ENCODE measurements at regions not wholly inside any gene's neighbourhood (a gene's known extent, or its start where the extent isn't known, plus 50 kb on each side); places are given as distances from the start of the nearest gene placed in this dataset.

DNA sequence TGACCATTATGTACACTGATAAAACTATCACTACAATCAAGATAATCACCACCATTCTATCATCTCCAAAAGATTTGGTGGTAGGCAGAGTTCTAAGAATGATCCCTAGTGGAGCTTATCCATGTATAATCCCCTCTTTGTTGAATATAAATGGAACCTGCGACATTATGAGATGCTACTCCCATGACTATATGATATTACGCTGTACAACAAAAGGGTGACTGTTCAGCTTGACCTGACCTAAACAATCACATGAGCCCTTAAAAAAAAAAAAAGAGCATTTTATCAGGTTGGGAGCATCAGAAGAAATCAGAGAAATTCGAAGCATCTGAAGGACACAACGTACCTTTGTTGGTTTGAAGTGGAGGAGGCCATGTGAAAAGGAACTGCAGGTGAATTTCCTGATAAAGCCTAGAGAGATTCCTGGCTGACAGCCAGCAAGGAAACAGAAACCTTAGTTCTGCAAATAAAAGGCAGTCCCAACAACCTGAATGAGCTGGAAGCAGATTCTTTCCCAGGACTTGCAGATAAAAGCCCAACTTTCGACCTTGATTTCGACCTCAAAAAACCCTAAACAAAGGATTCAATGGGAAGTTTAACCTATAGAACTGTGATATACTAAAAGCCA is 270.7 kb downstream of the ADRA2A start:
- TF ChIP-seq NANOG (IDR thresholded peaks at IDR 0.05; ENCODE audit: insufficient read depth, low read depth, low read length, poor library complexity, severe bottlenecking): no peak
- TF ChIP-seq EGR1 (IDR thresholded peaks at IDR 0.05; ENCODE audit: borderline replicate concordance, low read depth, low read length): no peak
- no peak for TF ChIP-seq CBX5 (IDR thresholded peaks at IDR 0.05; ENCODE audit: low read depth, low read length)
- TF ChIP-seq FOSL1 (IDR thresholded peaks at IDR 0.05; ENCODE audit: insufficient read depth, low read depth, low read length): no peak
- Histone ChIP-seq H3K23ac (ENCODE audit: insufficient read length) (no peak overlapping the region), H4K8ac (ENCODE audit: extremely low read depth, insufficient read depth, low read length) (no peak overlapping the region), H2BK20ac (ENCODE audit: low read length) (no peak overlapping the region), H3K79me2 (ENCODE audit: control insufficient read depth in 1 of 2, insufficient read depth in 2 of 2, low read length in 2 of 2) (no peaks in the 10 kb centered on the region), H3K18ac (ENCODE audit: extremely low read depth, low read length) (no peak overlapping the region), H4K5ac (ENCODE audit: insufficient read length, low read depth, low read length) (no peak overlapping the region), H3K27me3 (replicated peaks in 1 of 4; ENCODE audit: control insufficient read depth in 3 of 4, extremely low read depth in 1 of 4, insufficient read depth in 3 of 4, low read length in 3 of 4) (no peaks in the 10 kb centered on the region), H3K9ac (replicated peaks in 1 of 4; ENCODE audit: extremely low read depth in 1 of 4, low read depth in 3 of 4, low read length in 3 of 4) (no peak overlapping the region), H3K4me3 (ENCODE audit: extremely low read depth in 1 of 4, insufficient read depth in 2 of 4, low read depth in 3 of 4, low read length in 4 of 4) (no peak overlapping the region), H3K56ac (replicated peaks; ENCODE audit: insufficient read length, low read depth, low read length) (no peak overlapping the region), H3K79me1 (ENCODE audit: low read depth, low read length) (no peaks in the 10 kb centered on the region), H2AK5ac (ENCODE audit: low read depth, low read length) (no peak overlapping the region), H3K4me1 (replicated peaks in 1 of 4; ENCODE audit: control insufficient read depth in 3 of 4, insufficient read depth in 4 of 4, low read length in 3 of 4) (no peaks in the 10 kb centered on the region), H4K20me1 (replicated peaks in 1 of 2; ENCODE audit: control insufficient read depth in 1 of 2, insufficient read depth in 2 of 2, low read length in 2 of 2) (no peaks in the 10 kb centered on the region), H2BK15ac (ENCODE audit: low read length) (no peak overlapping the region), H3K27ac (ENCODE audit: low read depth, low read length) (no peak overlapping the region), H4K91ac (replicated peaks; ENCODE audit: insufficient read length, low read length) (no peak overlapping the region), H2AFZ (ENCODE audit: low read length) (no peak overlapping the region), H3K4ac (replicated peaks; ENCODE audit: insufficient read length, low read depth, low read length) (no peak overlapping the region), H2BK5ac (ENCODE audit: low read depth, low read length) (no peak overlapping the region), H2BK120ac (replicated peaks; ENCODE audit: low read depth, low read length) (no peak overlapping the region), H3K23me2 (ENCODE audit: low read depth, low read length) (no peaks in the 10 kb centered on the region), H3K36me3 (ENCODE audit: control insufficient read depth in 2 of 4, insufficient read depth in 4 of 4, low read length in 3 of 4) (no peaks in the 10 kb centered on the region), H3K4me2 (ENCODE audit: insufficient read depth in 1 of 2, low read depth in 2 of 2, low read length in 2 of 2) (no peak overlapping the region), H2BK12ac (ENCODE audit: low read depth, low read length) (no peak overlapping the region), H3K9me3 (ENCODE audit: insufficient read depth in 2 of 2, low read depth in 1 of 2, low read length in 1 of 2) (0 out of 4 replicates have a peak, but pooled peaks cover 0 to 5% of the 10 kb centered on the region in 2 experiments), H3K14ac (ENCODE audit: insufficient read length) (no peak overlapping the region)
- FAIRE-seq (no peak), DNase-seq (ENCODE audit: low read depth in 1 of 2, low spot score in 2 of 2) (no peak)
- WGBS, 2 experiments (ENCODE audit: extremely low coverage in 1 of 2, insufficient coverage in 1 of 2, insufficient read length in 1 of 2, insufficient replicate concordance in 2 of 2, low coverage in 1 of 2, low lambda C conversion rate in 2 of 2, missing lambda C conversion rate in 1 of 2): 83% methylated on average over 6 of the region's 6 CpGs; no CpG with 5 or more reads in 1 of the 2 experiments
- ChIA-PET CTCF (ENCODE audit: partially characterized antibody) (interaction anchor here (0.6 to 2.8 kb wide), 3 partner anchors 272 to 1215 kb away, joined by 3 to 16 read pairs (median 3); partner anchors contain the start of gene ADRA2A), POLR2A (ENCODE audit: partially characterized antibody) (no interaction called here)

All from H1 (cell line).